ENCODE measurements at regions not wholly inside any gene's neighbourhood (a gene's known extent, or its start where the extent isn't known, plus 50 kb on each side); places are given as distances from the start of the nearest gene placed in this dataset.

- Mint-ChIP-seq H3K9me3 (no peaks in the 10 kb centered on the region), H3K36me3 (ENCODE audit: low read depth) (no peaks in the 10 kb centered on the region), H3K27me3 (peaks cover 21% of the 10 kb centered on the region), H3K4me1 (ENCODE audit: low read depth) (no peaks in the 10 kb centered on the region), H3K4me3 (no peak overlapping the region), H3K27ac (no peak overlapping the region)
- DNase-seq = no peak
Observed at GRCh38 chr22:49157529-49158339, 669.9 kb downstream of the BRD1 start.

GRCh38 chr22:49156662-49157285, 670.9 kb downstream of the BRD1 start:
- no peaks in the 10 kb centered on the region for H3K9me3 Mint-ChIP-seq
- H3K27ac Mint-ChIP-seq = no peak overlapping the region
- no peak for DNase-seq
- H3K27me3 Mint-ChIP-seq = peaks cover 15% of the 10 kb centered on the region
- H3K36me3 Mint-ChIP-seq (ENCODE audit: low read depth) = no peaks in the 10 kb centered on the region
- H3K4me1 Mint-ChIP-seq (ENCODE audit: low read depth) = no peaks in the 10 kb centered on the region
- no peak overlapping the region for H3K4me3 Mint-ChIP-seq

GRCh38 chr22:49155770-49156580, 671.7 kb downstream of the BRD1 start:
- Mint-ChIP-seq H3K4me1 (ENCODE audit: low read depth) (no peaks in the 10 kb centered on the region), H3K36me3 (ENCODE audit: low read depth) (no peaks in the 10 kb centered on the region), H3K4me3 (no peak overlapping the region), H3K27ac (no peak overlapping the region), H3K27me3 (peaks cover 16% of the 10 kb centered on the region), H3K9me3 (no peaks in the 10 kb centered on the region)
- DNase-seq = no peak

- no peak for DNase-seq
- H3K4me3 Mint-ChIP-seq = no peak overlapping the region
- H3K4me1 Mint-ChIP-seq (ENCODE audit: low read depth) = no peaks in the 10 kb centered on the region
- H3K9me3 Mint-ChIP-seq = no peaks in the 10 kb centered on the region
- H3K27me3 Mint-ChIP-seq = peaks cover 15% of the 10 kb centered on the region
- H3K36me3 Mint-ChIP-seq (ENCODE audit: low read depth) = no peaks in the 10 kb centered on the region
- no peak overlapping the region for H3K27ac Mint-ChIP-seq
Observed at GRCh38 chr22:49155039-49155769, 672.5 kb downstream of the BRD1 start.

- H3K36me3 Mint-ChIP-seq (ENCODE audit: low read depth) = no peaks in the 10 kb centered on the region
- DNase-seq = no peak
- no peaks in the 10 kb centered on the region for H3K4me1 Mint-ChIP-seq (ENCODE audit: low read depth)
- no peak overlapping the region for H3K27ac Mint-ChIP-seq
- H3K9me3 Mint-ChIP-seq = no peaks in the 10 kb centered on the region
- peaks cover 15% of the 10 kb centered on the region for H3K27me3 Mint-ChIP-seq
- H3K4me3 Mint-ChIP-seq = no peak overlapping the region
Observed at GRCh38 chr22:49154433-49154832, 673.2 kb downstream of the BRD1 start.

- H3K27me3 Mint-ChIP-seq = peaks cover 18% of the 10 kb centered on the region
Observed at GRCh38 chr22:49153921-49154320, 673.8 kb downstream of the BRD1 start.

GRCh38 chr22:49152939-49153770, 674.5 kb downstream of the BRD1 start:
- H3K4me1 Mint-ChIP-seq (ENCODE audit: low read depth) = no peaks in the 10 kb centered on the region
- H3K27me3 Mint-ChIP-seq = peaks cover 14% of the 10 kb centered on the region
- no peak overlapping the region for H3K4me3 Mint-ChIP-seq
- no peaks in the 10 kb centered on the region for H3K9me3 Mint-ChIP-seq
- no peaks in the 10 kb centered on the region for H3K36me3 Mint-ChIP-seq (ENCODE audit: low read depth)
- H3K27ac Mint-ChIP-seq = no peak overlapping the region
- no peak for DNase-seq

More at GRCh38 chr22:49153921-49154320, 673.8 kb downstream of the BRD1 start:
- Mint-ChIP-seq H3K9me3 (no peaks in the 10 kb centered on the region), H3K4me1 (ENCODE audit: low read depth) (no peaks in the 10 kb centered on the region), H3K36me3 (ENCODE audit: low read depth) (no peaks in the 10 kb centered on the region), H3K4me3 (no peak overlapping the region), H3K27ac (no peak overlapping the region)
- DNase-seq = no peak

- H3K27me3 Mint-ChIP-seq = peaks cover 16% of the 10 kb centered on the region
- no peak overlapping the region for H3K27ac Mint-ChIP-seq
- no peaks in the 10 kb centered on the region for H3K9me3 Mint-ChIP-seq
Observed at GRCh38 chr22:49152127-49152938, 675.3 kb downstream of the BRD1 start.

GRCh38 chr22:49151256-49152126, 676.2 kb downstream of the BRD1 start:
- H3K27me3 Mint-ChIP-seq = peaks cover 20% of the 10 kb centered on the region
- no peak overlapping the region for H3K4me3 Mint-ChIP-seq
- no peak for DNase-seq
- H3K9me3 Mint-ChIP-seq = no peaks in the 10 kb centered on the region
- no peak overlapping the region for H3K27ac Mint-ChIP-seq
- no peaks in the 10 kb centered on the region for H3K4me1 Mint-ChIP-seq (ENCODE audit: low read depth)
- H3K36me3 Mint-ChIP-seq (ENCODE audit: low read depth) = no peaks in the 10 kb centered on the region

More at GRCh38 chr22:49152127-49152938, 675.3 kb downstream of the BRD1 start:
- DNase-seq = no peak
- H3K4me1 Mint-ChIP-seq (ENCODE audit: low read depth) = no peaks in the 10 kb centered on the region
- no peak overlapping the region for H3K4me3 Mint-ChIP-seq
- no peaks in the 10 kb centered on the region for H3K36me3 Mint-ChIP-seq (ENCODE audit: low read depth)

- Mint-ChIP-seq H3K27ac (no peak overlapping the region), H3K4me3 (no peak overlapping the region), H3K27me3 (peaks cover 24% of the 10 kb centered on the region)
Observed at GRCh38 chr22:49150801-49151221, 676.9 kb downstream of the BRD1 start.

GRCh38 chr22:49149721-49150608, 677.7 kb downstream of the BRD1 start:
- Mint-ChIP-seq H3K4me3 (no peak overlapping the region), H3K36me3 (ENCODE audit: low read depth) (no peaks in the 10 kb centered on the region), H3K27ac (no peak overlapping the region), H3K27me3 (peaks cover 24% of the 10 kb centered on the region), H3K4me1 (ENCODE audit: low read depth) (no peaks in the 10 kb centered on the region), H3K9me3 (no peaks in the 10 kb centered on the region)
- no peak for DNase-seq

More at GRCh38 chr22:49150801-49151221, 676.9 kb downstream of the BRD1 start:
- H3K4me1 Mint-ChIP-seq (ENCODE audit: low read depth) = no peaks in the 10 kb centered on the region
- no peaks in the 10 kb centered on the region for H3K9me3 Mint-ChIP-seq
- no peaks in the 10 kb centered on the region for H3K36me3 Mint-ChIP-seq (ENCODE audit: low read depth)
- DNase-seq = no peak

Measured in activated T-cell treated with anti-CD3 and anti-CD28 coated beads, Interleukin-2, amount 50 U/mL, for 24 hours (primary cell).